Choroid plexus epithelial cell (primary cell): ENCODE measurements at regions not wholly inside any gene's neighbourhood (a gene's known extent, or its start where the extent isn't known, plus 50 kb on each side); places are given as distances from the start of the nearest gene placed in this dataset.

Experiments used
- DNase-seq: peaks from one replicate; pipeline ENCODE4 v3.0.0-alpha.2; 2010; ENCODE audit warnings: low read depth
- H3K4me3 ChIP-seq: 2 replicates; pipeline ENCODE4 v1.5.1; 2011; ENCODE audit warnings: low read depth, mild to moderate bottlenecking, control low read depth, low read length, moderate library complexity
- TF ChIP-seq, protein P1 (sequence below): conservative IDR thresholded peaks from 2 replicates; pipeline ENCODE4 v1.5.1; 2011; ENCODE audit warnings: low read depth, mild to moderate bottlenecking, control low read depth, inconsistent platforms, low read length, moderate library complexity

DNA sequence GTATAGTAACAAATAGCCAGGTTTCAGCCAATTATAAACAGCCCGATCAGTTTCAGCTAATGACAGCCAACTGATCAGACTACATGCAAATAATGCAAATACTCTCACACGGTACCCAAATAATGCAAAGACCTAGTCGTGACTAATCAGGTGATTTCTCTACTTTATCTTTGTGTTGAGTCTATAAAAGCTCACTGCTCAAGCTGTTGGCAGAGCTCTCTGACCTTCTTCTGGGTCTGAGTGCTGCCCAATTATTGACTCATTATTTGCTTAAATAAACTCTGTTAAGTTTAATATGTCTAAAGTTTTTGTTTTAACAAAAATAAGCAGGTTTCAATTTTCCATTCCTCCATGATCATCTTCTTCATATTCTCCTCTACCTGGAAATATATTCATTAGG is 1971.7 kb downstream of the SUCLG1 start:
- DNase-seq: no peak
- TF ChIP-seq, protein P1, sequence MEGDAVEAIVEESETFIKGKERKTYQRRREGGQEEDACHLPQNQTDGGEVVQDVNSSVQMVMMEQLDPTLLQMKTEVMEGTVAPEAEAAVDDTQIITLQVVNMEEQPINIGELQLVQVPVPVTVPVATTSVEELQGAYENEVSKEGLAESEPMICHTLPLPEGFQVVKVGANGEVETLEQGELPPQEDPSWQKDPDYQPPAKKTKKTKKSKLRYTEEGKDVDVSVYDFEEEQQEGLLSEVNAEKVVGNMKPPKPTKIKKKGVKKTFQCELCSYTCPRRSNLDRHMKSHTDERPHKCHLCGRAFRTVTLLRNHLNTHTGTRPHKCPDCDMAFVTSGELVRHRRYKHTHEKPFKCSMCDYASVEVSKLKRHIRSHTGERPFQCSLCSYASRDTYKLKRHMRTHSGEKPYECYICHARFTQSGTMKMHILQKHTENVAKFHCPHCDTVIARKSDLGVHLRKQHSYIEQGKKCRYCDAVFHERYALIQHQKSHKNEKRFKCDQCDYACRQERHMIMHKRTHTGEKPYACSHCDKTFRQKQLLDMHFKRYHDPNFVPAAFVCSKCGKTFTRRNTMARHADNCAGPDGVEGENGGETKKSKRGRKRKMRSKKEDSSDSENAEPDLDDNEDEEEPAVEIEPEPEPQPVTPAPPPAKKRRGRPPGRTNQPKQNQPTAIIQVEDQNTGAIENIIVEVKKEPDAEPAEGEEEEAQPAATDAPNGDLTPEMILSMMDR: no peak
- H3K4me3 ChIP-seq: no peak overlapping the region

DNA sequence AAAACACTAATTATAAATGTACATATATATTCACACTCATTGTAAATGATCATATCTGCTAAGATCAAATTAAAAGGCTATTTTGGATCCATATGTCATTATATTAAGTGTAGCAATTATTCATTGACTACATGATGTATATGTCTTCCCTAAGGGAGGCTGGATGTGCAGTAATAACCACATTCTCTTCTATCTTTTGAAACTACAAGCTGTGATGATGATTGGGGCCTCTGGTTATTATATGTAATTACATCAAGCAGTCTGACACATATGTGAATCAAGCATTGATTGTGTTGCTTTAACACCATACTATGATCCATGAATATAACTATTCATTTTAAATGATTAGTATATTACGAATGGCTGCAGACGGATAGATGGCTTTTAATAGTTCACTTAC is 1973.4 kb downstream of the SUCLG1 start:
- no peak for DNase-seq
- TF ChIP-seq, protein P1: no peak
- H3K4me3 ChIP-seq: no peak overlapping the region

DNA sequence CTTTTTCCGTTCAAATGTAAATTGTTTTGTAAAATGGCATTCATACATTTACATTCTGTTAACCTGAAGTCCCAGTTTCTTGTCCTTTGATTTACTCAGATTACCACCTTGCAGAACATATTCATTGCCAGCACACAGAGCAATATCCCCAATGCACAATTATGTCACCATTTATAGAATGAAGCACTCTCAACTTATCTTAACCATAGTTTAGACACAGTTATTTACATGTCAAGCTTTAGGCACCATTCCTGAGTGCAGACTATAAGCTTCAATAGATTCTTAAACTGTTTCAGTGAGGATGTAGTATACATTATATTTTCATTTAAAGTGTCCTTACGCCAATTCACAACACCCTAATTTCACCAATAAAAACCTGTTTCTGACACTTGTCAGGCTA is 1977.9 kb downstream of the SUCLG1 start:
- DNase-seq: no peak
- TF ChIP-seq, protein P1: no peak
- H3K4me3 ChIP-seq: no peak overlapping the region

DNA sequence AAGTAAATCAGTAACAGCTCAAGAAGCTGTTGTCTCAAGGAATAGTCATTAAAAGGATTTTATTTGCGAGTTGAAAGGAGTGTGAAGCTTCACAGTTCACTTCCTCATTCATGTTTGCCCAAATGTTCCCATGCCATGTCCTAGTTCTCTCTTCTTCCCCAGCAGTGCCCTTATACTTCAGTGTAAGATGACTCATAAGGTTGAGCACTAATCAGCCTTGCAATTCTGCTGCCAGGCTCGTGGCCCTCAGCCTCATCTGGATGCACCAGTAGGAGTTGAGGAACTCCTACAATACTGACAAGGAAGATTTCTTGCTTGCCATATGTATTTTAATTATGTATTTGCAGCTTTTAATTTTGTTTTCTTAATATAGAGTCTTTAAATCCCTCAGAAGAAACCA is 1980.4 kb downstream of the SUCLG1 start:
- no peak for DNase-seq
- H3K4me3 ChIP-seq: no peak overlapping the region
- TF ChIP-seq, protein P1: no peak

DNA sequence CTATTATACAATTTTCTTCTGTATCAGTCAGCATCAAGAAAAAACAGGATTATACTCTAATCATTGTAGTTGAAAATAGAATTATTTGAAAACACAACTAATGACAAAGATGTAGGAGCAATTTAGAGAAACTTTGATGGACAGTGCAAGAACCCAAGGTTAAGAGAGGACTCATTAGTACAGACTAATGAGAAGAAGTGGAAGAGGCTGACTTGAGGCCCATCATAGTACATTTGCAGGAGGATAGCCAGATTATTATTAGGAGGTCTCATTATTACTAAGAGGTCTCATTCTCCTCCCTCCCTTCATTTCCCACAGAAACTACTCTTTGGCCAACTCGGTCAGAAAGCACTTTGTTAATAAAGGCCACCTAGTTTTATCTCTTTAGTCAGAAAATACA is 1983.0 kb downstream of the SUCLG1 start:
- H3K4me3 ChIP-seq: no peak overlapping the region
- no peak for DNase-seq
- TF ChIP-seq, protein P1: no peak

DNA sequence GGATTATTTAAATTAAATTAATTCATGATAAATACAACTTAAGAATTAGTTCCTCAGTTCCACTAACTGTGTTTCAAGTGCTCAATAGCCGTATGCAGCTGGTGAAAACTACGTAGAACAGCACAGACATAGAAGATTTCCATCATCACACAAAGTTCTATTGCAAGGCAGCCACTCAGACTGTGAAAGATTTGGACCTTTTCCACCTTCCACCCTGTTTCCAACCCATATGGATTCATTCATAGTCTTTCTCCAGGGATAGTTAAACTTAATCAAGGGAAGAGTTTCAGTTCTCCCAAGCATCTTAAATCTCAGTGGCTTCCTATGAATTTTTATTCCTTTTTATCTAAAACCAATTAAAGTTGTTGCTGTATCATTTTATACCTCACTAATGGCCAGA is 2030.8 kb downstream of the SUCLG1 start:
- TF ChIP-seq, protein P1: no peak
- no peak overlapping the region for H3K4me3 ChIP-seq
- DNase-seq: no peak

DNA sequence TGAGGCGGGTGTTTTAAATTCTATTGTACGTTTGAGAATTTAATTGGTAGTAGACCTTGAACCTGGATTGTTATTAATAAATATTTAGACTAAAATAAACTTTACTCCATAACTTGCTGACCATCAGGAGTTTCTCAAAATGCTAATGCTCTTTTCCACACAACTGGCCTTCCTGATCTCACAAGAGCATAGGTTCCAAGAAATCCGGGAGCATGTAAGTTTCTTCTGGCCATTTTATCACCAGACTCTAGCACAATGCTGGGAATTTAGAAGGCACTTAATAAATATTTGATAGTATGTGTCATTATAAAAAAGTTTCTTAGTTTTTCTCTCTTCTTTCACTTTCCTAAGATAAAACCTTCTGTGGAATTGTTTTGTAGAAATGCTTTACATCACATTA is 2047.1 kb downstream of the SUCLG1 start:
- no peak overlapping the region for H3K4me3 ChIP-seq
- no peak for DNase-seq
- TF ChIP-seq, protein P1: no peak
